Nephron (organoid): ENCODE measurements at regions not wholly inside any gene's neighbourhood (a gene's known extent, or its start where the extent isn't known, plus 50 kb on each side); places are given as distances from the start of the nearest gene placed in this dataset.
"Not testable (repeated sequence)": the region's sequence is repeated elsewhere in the genome, so short reads cannot be mapped to it uniquely, and the experiment has no call there.

Experiments
- H3K27ac Mint-ChIP-seq, 3 experiments: 2 replicates each; pipeline ENCODE4 v1.8.0; 2020; ENCODE audit warnings: mixed read lengths in 3 of 3, mild to moderate bottlenecking in 2 of 3, moderate library complexity in 1 of 3
- H3K27me3 Mint-ChIP-seq: 2 replicates; pipeline ENCODE4 v1.8.0; 2021; ENCODE audit warnings: low read depth, mild to moderate bottlenecking, moderate library complexity, mixed read lengths
- H3K36me3 Mint-ChIP-seq: 2 replicates; pipeline ENCODE4 v1.8.0; 2020; ENCODE audit warnings: low read depth, mixed read lengths
- H3K4me1 Mint-ChIP-seq: 2 replicates; pipeline ENCODE4 v1.8.0; 2020; ENCODE audit warnings: mixed read lengths
- H3K4me3 Mint-ChIP-seq, 3 experiments: 2 replicates each; pipeline ENCODE4 v1.8.0; 2020; ENCODE audit warnings: mild to moderate bottlenecking in 3 of 3, mixed read lengths in 3 of 3, moderate library complexity in 2 of 3
- H3K9me3 Mint-ChIP-seq: 2 replicates; pipeline ENCODE4 v1.8.0; 2020; ENCODE audit warnings: mixed read lengths
- CTCF ChIP-seq, 3 experiments: fragments of 200-600 bp; sonication (generic); IDR thresholded peaks; one replicate each; pipeline ENCODE4 v1.5.0; 2021; ENCODE audit warnings: antibody characterized with exemption in 3 of 3; ENCODE audit not compliant: unreplicated experiment in 3 of 3

GRCh38 chr16:86857807-86858206 lies 279.5 kb downstream of the FOXL1 start:
- TF ChIP-seq CTCF (IDR thresholded peaks at IDR 0.05; ENCODE audit: unreplicated experiment in 3 of 3) = no peak
- no peaks in the 10 kb centered on the region for H3K36me3 Mint-ChIP-seq
- peaks cover 8% of the 10 kb centered on the region for H3K27me3 Mint-ChIP-seq
- H3K9me3 Mint-ChIP-seq = no peaks in the 10 kb centered on the region
- H3K27ac Mint-ChIP-seq = no peak overlapping the region
- no peak overlapping the region for H3K4me3 Mint-ChIP-seq
- H3K4me1 Mint-ChIP-seq = peaks cover 15% of the 10 kb centered on the region

GRCh38 chr16:86858501-86858900 lies 280.2 kb downstream of the FOXL1 start:
- TF ChIP-seq CTCF (IDR thresholded peaks at IDR 0.05; ENCODE audit: unreplicated experiment in 3 of 3) = no peak
- Mint-ChIP-seq H3K4me3 (no peak overlapping the region), H3K4me1 (peaks cover 15% of the 10 kb centered on the region), H3K9me3 (no peaks in the 10 kb centered on the region), H3K36me3 (no peaks in the 10 kb centered on the region), H3K27me3 (peaks cover 8% of the 10 kb centered on the region), H3K27ac (peak overlapping the region in 2 of 3 experiments; percentile 11 to 12)

- not testable (repeated sequence) for H3K36me3 Mint-ChIP-seq, H3K27me3 Mint-ChIP-seq, H3K4me3 Mint-ChIP-seq, H3K9me3 Mint-ChIP-seq, H3K27ac Mint-ChIP-seq
- H3K4me1 Mint-ChIP-seq = peaks cover 12% of the 10 kb centered on the region
These were observed 283.0 kb downstream of the FOXL1 start for GRCh38 chr16:86861270-86861858.

- Mint-ChIP-seq H3K36me3 (peaks cover 3% of the 10 kb centered on the region), H3K27ac (no peak overlapping the region), H3K9me3 (no peaks in the 10 kb centered on the region), H3K4me1 (peaks cover 12% of the 10 kb centered on the region), H3K4me3 (no peak overlapping the region), H3K27me3 (peaks cover 21% of the 10 kb centered on the region)
- no peak for TF ChIP-seq CTCF (IDR thresholded peaks at IDR 0.05; ENCODE audit: unreplicated experiment in 3 of 3)
These were observed 284.4 kb downstream of the FOXL1 start for GRCh38 chr16:86862595-86863280.

GRCh38 chr16:86863609-86864008 lies 285.3 kb downstream of the FOXL1 start:
- no peak overlapping the region for H3K4me3 Mint-ChIP-seq
- peak overlapping the region in 1 of 3 experiments; percentile 43 for H3K27ac Mint-ChIP-seq
- peaks cover 16% of the 10 kb centered on the region for H3K4me1 Mint-ChIP-seq
- H3K27me3 Mint-ChIP-seq = peaks cover 22% of the 10 kb centered on the region
- no peak for TF ChIP-seq CTCF (IDR thresholded peaks at IDR 0.05; ENCODE audit: unreplicated experiment in 3 of 3)
- no peaks in the 10 kb centered on the region for H3K9me3 Mint-ChIP-seq
- H3K36me3 Mint-ChIP-seq = peaks cover 3% of the 10 kb centered on the region

GRCh38 chr16:86864586-86864985 lies 286.2 kb downstream of the FOXL1 start:
- peaks cover 3% of the 10 kb centered on the region for H3K36me3 Mint-ChIP-seq
- H3K27ac Mint-ChIP-seq = no peak overlapping the region
- no peaks in the 10 kb centered on the region for H3K9me3 Mint-ChIP-seq
- H3K4me1 Mint-ChIP-seq = peaks cover 22% of the 10 kb centered on the region
- peaks cover 27% of the 10 kb centered on the region for H3K27me3 Mint-ChIP-seq
- no peak overlapping the region for H3K4me3 Mint-ChIP-seq
- TF ChIP-seq CTCF (IDR thresholded peaks at IDR 0.05; ENCODE audit: unreplicated experiment in 3 of 3) = no peak
